WTC11 (cell line): ENCODE measurements at regions not wholly inside any gene's neighbourhood (a gene's known extent, or its start where the extent isn't known, plus 50 kb on each side); places are given as distances from the start of the nearest gene placed in this dataset.

Source experiments
- ATAC-seq: fragments of 200-7000 bp; cut with Tn5 transposase; 2 replicates; pipeline ENCODE4 v1.10.0; 2021; ENCODE audit warnings: mild to moderate bottlenecking, moderate library complexity
- CTCF ChIA-PET: fragments of 300-600 bp; sonication (Branson Sonifier 250); formaldehyde crosslinking; loops from one replicate; lab custom pipeline; 2021; ENCODE audit warnings: antibody characterized with exemption; lab: Charles Lee
- POLR2A ChIA-PET: fragments of 350-600 bp; sonication (Branson Sonifier 250); formaldehyde crosslinking; loops from one replicate; lab custom pipeline; 2021; ENCODE audit warnings: antibody characterized with exemption; lab: Charles Lee
- DNase-seq: peaks from one replicate; pipeline ENCODE4 v3.0.0; 2021; ENCODE audit warnings: low spot score
- H3K27ac Mint-ChIP-seq: 2 replicates; pipeline ENCODE4 v1.8.0; 2021; ENCODE audit warnings: mixed read lengths
- H3K27me3 Mint-ChIP-seq: 2 replicates; pipeline ENCODE4 v1.8.0; 2021; ENCODE audit warnings: low read depth, mild to moderate bottlenecking, moderate library complexity, mixed read lengths
- H3K36me3 Mint-ChIP-seq: 2 replicates; pipeline ENCODE4 v1.8.0; 2021; ENCODE audit warnings: mixed read lengths
- H3K4me1 Mint-ChIP-seq: 2 replicates; pipeline ENCODE4 v1.8.0; 2022; ENCODE audit warnings: mixed read lengths
- H3K4me3 Mint-ChIP-seq: 2 replicates; pipeline ENCODE4 v1.8.0; 2021; ENCODE audit warnings: mild to moderate bottlenecking, moderate library complexity, mixed read lengths
- H3K9me3 Mint-ChIP-seq: 2 replicates; pipeline ENCODE4 v1.8.0; 2021; ENCODE audit warnings: mixed read lengths
- ETV6 ChIP-seq: sonication (generic); formaldehyde crosslinking; IDR thresholded peaks from 2 replicates; pipeline ENCODE4 v1.8.1; 2022; ENCODE audit warnings: mild to moderate bottlenecking, missing genetic modification reagents
- PRRX2 ChIP-seq: fragments of 250-450 bp; sonication (Bioruptor Pico); IDR thresholded peaks from 2 replicates; pipeline ENCODE4 v1.8.0; 2021; ENCODE audit warnings: mild to moderate bottlenecking
- SMAD3 ChIP-seq: sonication (generic); formaldehyde crosslinking; IDR thresholded peaks from 2 replicates; pipeline ENCODE4 v1.8.0; 2022; ENCODE audit warnings: missing genetic modification reagents, mild to moderate bottlenecking, borderline replicate concordance
- SP1 ChIP-seq: sonication (generic); formaldehyde crosslinking; conservative IDR thresholded peaks from 2 replicates; pipeline ENCODE4 v1.8.1; 2022; ENCODE audit warnings: missing genetic modification reagents
- TCF7 ChIP-seq: sonication (generic); formaldehyde crosslinking; IDR thresholded peaks from 2 replicates; pipeline ENCODE4 v1.8.0; 2022; ENCODE audit warnings: mild to moderate bottlenecking, low read depth, missing genetic modification reagents, moderate library complexity
- ZBTB21 ChIP-seq: sonication (generic); formaldehyde crosslinking; IDR thresholded peaks from 2 replicates; pipeline ENCODE4 v1.8.1; 2023; ENCODE audit warnings: mild to moderate bottlenecking, missing genetic modification reagents, borderline replicate concordance
- ZNF121 ChIP-seq: sonication (generic); formaldehyde crosslinking; IDR thresholded peaks from 2 replicates; pipeline ENCODE4 v1.8.0; 2023; ENCODE audit warnings: missing genetic modification reagents
- ZNF232 ChIP-seq: sonication (generic); formaldehyde crosslinking; IDR thresholded peaks from 2 replicates; pipeline ENCODE4 v1.8.0; 2022; ENCODE audit warnings: mild to moderate bottlenecking, missing genetic modification reagents
- ZNF396 ChIP-seq: fragments of 250-450 bp; sonication (Bioruptor Pico); IDR thresholded peaks from 2 replicates; pipeline ENCODE4 v1.8.0; 2021; ENCODE audit warnings: mild to moderate bottlenecking, moderate library complexity, borderline replicate concordance
- ZNF423 ChIP-seq: fragments of 250-450 bp; sonication (Bioruptor Pico); IDR thresholded peaks from 2 replicates; pipeline ENCODE4 v2.1.2; 2022; ENCODE audit warnings: mild to moderate bottlenecking, moderate library complexity
- TF ChIP-seq, protein P1 (sequence below): sonication (generic); formaldehyde crosslinking; IDR thresholded peaks from 2 replicates; pipeline ENCODE4 v1.8.1; 2022; ENCODE audit warnings: missing genetic modification reagents, borderline replicate concordance
- TF ChIP-seq, protein P2 (sequence below): sonication (generic); formaldehyde crosslinking; IDR thresholded peaks from 2 replicates; pipeline ENCODE4 v1.8.1; 2022; ENCODE audit warnings: mild to moderate bottlenecking, missing genetic modification reagents, moderate library complexity, borderline replicate concordance
- TF ChIP-seq, protein P3 (sequence below): sonication (generic); formaldehyde crosslinking; IDR thresholded peaks from 2 replicates; pipeline ENCODE4 v1.8.0; 2022; ENCODE audit warnings: missing genetic modification reagents
- TF ChIP-seq, protein P4 (sequence below): sonication (generic); formaldehyde crosslinking; IDR thresholded peaks from 2 replicates; pipeline ENCODE4 v1.8.1; 2022; ENCODE audit warnings: mild to moderate bottlenecking, moderate library complexity, missing genetic modification reagents
- TF ChIP-seq, protein P5 (sequence below): sonication (generic); formaldehyde crosslinking; IDR thresholded peaks from 2 replicates; pipeline ENCODE4 v1.8.1; 2023; ENCODE audit warnings: mild to moderate bottlenecking, missing genetic modification reagents, moderate library complexity
- TF ChIP-seq, protein P6 (sequence below): fragments of 250-450 bp; sonication (Bioruptor Pico); IDR thresholded peaks from 2 replicates; pipeline ENCODE4 v1.8.0; 2021; ENCODE audit warnings: mild to moderate bottlenecking
- TF ChIP-seq, protein P7 (sequence below): sonication (generic); formaldehyde crosslinking; IDR thresholded peaks from 2 replicates; pipeline ENCODE4 v1.8.0; 2022; ENCODE audit warnings: mild to moderate bottlenecking, missing genetic modification reagents
- TF ChIP-seq, protein P8 (sequence below): fragments of 250-450 bp; sonication (Bioruptor Pico); IDR thresholded peaks from 2 replicates; pipeline ENCODE4 v2.1.2; 2022; ENCODE audit warnings: mild to moderate bottlenecking, moderate library complexity
- TF ChIP-seq, protein P9 (sequence below): fragments of 200-600 bp; IDR thresholded peaks from 2 replicates; pipeline ENCODE4 v1.8.0; 2022; ENCODE audit warnings: antibody characterized with exemption

DNA sequence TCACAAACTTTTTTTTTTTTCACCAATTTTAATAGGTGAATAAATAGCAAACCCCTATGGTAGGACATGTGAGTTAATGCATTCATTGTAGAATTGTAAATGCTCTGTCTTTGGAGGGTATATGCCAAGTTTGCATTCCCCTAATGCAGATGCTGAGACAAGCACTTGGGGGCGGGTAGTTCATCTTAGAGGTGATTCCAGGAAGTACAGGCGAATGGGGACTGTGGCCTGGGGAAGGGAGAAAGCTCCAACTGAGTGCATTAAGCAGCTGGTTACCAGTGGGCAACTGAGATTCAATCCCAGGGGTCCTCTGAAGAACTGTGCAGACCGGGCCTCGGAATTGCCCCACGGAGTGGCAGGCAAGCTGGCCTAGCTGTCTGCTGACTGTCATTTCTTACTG is 107.6 kb downstream of the ZNF664 start:
- Mint-ChIP-seq H3K9me3 (no peaks in the 10 kb centered on the region), H3K4me1 (peaks cover 15% of the 10 kb centered on the region), H3K27me3 (no peaks in the 10 kb centered on the region), H3K36me3 (no peaks in the 10 kb centered on the region), H3K4me3 (no peak overlapping the region)
- no peak for DNase-seq
- peak; percentile 64 for ATAC-seq
- CTCF ChIA-PET: interaction anchor here (0.9 kb wide), 1 partner anchor 28 kb away, joined by 3 read pairs; no protein-coding TSS in a partner anchor
- TF ChIP-seq, protein P1, sequence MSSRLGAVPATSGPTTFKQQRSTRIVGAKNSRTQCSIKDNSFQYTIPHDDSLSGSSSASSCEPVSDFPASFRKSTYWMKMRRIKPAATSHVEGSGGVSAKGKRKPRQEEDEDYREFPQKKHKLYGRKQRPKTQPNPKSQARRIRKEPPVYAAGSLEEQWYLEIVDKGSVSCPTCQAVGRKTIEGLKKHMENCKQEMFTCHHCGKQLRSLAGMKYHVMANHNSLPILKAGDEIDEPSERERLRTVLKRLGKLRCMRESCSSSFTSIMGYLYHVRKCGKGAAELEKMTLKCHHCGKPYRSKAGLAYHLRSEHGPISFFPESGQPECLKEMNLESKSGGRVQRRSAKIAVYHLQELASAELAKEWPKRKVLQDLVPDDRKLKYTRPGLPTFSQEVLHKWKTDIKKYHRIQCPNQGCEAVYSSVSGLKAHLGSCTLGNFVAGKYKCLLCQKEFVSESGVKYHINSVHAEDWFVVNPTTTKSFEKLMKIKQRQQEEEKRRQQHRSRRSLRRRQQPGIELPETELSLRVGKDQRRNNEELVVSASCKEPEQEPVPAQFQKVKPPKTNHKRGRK (CRISPR knock-in tag): no peak
- no peak for TF ChIP-seq SP1
- TF ChIP-seq, protein P2, sequence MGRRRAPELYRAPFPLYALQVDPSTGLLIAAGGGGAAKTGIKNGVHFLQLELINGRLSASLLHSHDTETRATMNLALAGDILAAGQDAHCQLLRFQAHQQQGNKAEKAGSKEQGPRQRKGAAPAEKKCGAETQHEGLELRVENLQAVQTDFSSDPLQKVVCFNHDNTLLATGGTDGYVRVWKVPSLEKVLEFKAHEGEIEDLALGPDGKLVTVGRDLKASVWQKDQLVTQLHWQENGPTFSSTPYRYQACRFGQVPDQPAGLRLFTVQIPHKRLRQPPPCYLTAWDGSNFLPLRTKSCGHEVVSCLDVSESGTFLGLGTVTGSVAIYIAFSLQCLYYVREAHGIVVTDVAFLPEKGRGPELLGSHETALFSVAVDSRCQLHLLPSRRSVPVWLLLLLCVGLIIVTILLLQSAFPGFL (CRISPR knock-in tag): no peak
- TF ChIP-seq, protein P3, sequence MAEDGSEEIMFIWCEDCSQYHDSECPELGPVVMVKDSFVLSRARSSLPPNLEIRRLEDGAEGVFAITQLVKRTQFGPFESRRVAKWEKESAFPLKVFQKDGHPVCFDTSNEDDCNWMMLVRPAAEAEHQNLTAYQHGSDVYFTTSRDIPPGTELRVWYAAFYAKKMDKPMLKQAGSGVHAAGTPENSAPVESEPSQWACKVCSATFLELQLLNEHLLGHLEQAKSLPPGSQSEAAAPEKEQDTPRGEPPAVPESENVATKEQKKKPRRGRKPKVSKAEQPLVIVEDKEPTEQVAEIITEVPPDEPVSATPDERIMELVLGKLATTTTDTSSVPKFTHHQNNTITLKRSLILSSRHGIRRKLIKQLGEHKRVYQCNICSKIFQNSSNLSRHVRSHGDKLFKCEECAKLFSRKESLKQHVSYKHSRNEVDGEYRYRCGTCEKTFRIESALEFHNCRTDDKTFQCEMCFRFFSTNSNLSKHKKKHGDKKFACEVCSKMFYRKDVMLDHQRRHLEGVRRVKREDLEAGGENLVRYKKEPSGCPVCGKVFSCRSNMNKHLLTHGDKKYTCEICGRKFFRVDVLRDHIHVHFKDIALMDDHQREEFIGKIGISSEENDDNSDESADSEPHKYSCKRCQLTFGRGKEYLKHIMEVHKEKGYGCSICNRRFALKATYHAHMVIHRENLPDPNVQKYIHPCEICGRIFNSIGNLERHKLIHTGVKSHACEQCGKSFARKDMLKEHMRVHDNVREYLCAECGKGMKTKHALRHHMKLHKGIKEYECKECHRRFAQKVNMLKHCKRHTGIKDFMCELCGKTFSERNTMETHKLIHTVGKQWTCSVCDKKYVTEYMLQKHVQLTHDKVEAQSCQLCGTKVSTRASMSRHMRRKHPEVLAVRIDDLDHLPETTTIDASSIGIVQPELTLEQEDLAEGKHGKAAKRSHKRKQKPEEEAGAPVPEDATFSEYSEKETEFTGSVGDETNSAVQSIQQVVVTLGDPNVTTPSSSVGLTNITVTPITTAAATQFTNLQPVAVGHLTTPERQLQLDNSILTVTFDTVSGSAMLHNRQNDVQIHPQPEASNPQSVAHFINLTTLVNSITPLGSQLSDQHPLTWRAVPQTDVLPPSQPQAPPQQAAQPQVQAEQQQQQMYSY: no peak
- no peak for TF ChIP-seq PRRX2 (CRISPR knock-in tag)
- TF ChIP-seq, protein P4, sequence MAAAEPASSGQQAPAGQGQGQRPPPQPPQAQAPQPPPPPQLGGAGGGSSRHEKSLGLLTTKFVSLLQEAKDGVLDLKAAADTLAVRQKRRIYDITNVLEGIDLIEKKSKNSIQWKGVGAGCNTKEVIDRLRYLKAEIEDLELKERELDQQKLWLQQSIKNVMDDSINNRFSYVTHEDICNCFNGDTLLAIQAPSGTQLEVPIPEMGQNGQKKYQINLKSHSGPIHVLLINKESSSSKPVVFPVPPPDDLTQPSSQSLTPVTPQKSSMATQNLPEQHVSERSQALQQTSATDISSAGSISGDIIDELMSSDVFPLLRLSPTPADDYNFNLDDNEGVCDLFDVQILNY (CRISPR knock-in tag): no peak
- TF ChIP-seq, protein P5, sequence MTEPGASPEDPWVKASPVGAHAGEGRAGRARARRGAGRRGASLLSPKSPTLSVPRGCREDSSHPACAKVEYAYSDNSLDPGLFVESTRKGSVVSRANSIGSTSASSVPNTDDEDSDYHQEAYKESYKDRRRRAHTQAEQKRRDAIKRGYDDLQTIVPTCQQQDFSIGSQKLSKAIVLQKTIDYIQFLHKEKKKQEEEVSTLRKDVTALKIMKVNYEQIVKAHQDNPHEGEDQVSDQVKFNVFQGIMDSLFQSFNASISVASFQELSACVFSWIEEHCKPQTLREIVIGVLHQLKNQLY (CRISPR knock-in tag): no peak
- no peak for TF ChIP-seq ZNF396 (CRISPR knock-in tag)
- TF ChIP-seq ZNF232: no peak
- no peak for TF ChIP-seq TCF7 (CRISPR knock-in tag)
- TF ChIP-seq ZBTB21 (CRISPR knock-in tag): no peak
- no peak for TF ChIP-seq ETV6
- TF ChIP-seq, protein P6, sequence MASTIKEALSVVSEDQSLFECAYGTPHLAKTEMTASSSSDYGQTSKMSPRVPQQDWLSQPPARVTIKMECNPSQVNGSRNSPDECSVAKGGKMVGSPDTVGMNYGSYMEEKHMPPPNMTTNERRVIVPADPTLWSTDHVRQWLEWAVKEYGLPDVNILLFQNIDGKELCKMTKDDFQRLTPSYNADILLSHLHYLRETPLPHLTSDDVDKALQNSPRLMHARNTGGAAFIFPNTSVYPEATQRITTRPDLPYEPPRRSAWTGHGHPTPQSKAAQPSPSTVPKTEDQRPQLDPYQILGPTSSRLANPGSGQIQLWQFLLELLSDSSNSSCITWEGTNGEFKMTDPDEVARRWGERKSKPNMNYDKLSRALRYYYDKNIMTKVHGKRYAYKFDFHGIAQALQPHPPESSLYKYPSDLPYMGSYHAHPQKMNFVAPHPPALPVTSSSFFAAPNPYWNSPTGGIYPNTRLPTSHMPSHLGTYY (CRISPR knock-in tag): no peak
- no peak for TF ChIP-seq ZNF423
- TF ChIP-seq SMAD3 (CRISPR knock-in tag): no peak
- TF ChIP-seq, all 79 proteins: peak for 0
- H3K27ac Mint-ChIP-seq: peak overlapping the region; percentile 36; the same call in 1 of the 2 replicates
- POLR2A ChIA-PET: no interaction called here

DNA sequence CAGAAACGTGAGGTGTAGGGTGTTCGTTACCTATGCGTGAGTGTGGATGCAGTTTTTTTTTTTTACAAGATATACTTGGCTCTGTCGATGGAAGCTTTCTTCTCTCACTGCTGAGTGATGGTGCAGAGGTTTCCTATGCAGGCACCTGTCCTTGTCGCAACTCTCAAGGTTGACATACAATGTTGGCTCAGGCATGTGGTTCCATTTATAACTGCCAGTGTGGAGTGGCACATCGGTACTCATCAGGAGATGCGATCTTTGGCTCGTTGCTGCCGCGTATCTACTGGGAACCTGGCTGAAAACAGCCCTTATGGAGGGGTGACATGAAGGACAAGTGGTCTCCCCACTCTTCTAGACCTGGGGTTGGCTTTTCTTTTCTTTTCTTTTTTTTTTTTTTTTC is 109.0 kb downstream of the ZNF664 start:
- peaks cover 22% of the 10 kb centered on the region for H3K4me1 Mint-ChIP-seq
- H3K27me3 Mint-ChIP-seq: peaks cover 3% of the 10 kb centered on the region
- no peak overlapping the region for H3K4me3 Mint-ChIP-seq
- no peaks in the 10 kb centered on the region for H3K36me3 Mint-ChIP-seq
- no peaks in the 10 kb centered on the region for H3K9me3 Mint-ChIP-seq
- no peak for ATAC-seq
- DNase-seq: no peak
- H3K27ac Mint-ChIP-seq: no peak overlapping the region
- POLR2A ChIA-PET: no interaction called here
- CTCF ChIA-PET: interaction anchor here (0.7 to 1.1 kb wide), 2 partner anchors 63 to 192 kb away, joined by 3 to 5 read pairs; no protein-coding TSS in a partner anchor
- no peak for TF ChIP-seq ZNF121
- TF ChIP-seq, protein P7, sequence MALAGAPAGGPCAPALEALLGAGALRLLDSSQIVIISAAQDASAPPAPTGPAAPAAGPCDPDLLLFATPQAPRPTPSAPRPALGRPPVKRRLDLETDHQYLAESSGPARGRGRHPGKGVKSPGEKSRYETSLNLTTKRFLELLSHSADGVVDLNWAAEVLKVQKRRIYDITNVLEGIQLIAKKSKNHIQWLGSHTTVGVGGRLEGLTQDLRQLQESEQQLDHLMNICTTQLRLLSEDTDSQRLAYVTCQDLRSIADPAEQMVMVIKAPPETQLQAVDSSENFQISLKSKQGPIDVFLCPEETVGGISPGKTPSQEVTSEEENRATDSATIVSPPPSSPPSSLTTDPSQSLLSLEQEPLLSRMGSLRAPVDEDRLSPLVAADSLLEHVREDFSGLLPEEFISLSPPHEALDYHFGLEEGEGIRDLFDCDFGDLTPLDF (CRISPR knock-in tag): no peak
- TF ChIP-seq, protein P8, sequence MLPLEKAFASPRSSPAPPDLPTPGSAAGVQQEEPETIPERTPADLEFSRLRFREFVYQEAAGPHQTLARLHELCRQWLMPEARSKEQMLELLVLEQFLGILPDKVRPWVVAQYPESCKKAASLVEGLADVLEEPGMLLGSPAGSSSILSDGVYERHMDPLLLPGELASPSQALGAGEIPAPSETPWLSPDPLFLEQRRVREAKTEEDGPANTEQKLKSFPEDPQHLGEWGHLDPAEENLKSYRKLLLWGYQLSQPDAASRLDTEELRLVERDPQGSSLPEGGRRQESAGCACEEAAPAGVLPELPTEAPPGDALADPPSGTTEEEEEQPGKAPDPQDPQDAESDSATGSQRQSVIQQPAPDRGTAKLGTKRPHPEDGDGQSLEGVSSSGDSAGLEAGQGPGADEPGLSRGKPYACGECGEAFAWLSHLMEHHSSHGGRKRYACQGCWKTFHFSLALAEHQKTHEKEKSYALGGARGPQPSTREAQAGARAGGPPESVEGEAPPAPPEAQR (CRISPR knock-in tag): no peak
- TF ChIP-seq, protein P9, sequence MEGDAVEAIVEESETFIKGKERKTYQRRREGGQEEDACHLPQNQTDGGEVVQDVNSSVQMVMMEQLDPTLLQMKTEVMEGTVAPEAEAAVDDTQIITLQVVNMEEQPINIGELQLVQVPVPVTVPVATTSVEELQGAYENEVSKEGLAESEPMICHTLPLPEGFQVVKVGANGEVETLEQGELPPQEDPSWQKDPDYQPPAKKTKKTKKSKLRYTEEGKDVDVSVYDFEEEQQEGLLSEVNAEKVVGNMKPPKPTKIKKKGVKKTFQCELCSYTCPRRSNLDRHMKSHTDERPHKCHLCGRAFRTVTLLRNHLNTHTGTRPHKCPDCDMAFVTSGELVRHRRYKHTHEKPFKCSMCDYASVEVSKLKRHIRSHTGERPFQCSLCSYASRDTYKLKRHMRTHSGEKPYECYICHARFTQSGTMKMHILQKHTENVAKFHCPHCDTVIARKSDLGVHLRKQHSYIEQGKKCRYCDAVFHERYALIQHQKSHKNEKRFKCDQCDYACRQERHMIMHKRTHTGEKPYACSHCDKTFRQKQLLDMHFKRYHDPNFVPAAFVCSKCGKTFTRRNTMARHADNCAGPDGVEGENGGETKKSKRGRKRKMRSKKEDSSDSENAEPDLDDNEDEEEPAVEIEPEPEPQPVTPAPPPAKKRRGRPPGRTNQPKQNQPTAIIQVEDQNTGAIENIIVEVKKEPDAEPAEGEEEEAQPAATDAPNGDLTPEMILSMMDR: no peak
